IPS-18c (cell line): ENCODE measurements at regions not wholly inside any gene's neighbourhood (a gene's known extent, or its start where the extent isn't known, plus 50 kb on each side); places are given as distances from the start of the nearest gene placed in this dataset.

ENCODE experiments used
- H3K4me3 ChIP-seq: 2 replicates; pipeline ENCODE4 v1.7.0; 2013; ENCODE audit warnings: low read depth, mild to moderate bottlenecking, low read length, moderate library complexity; ENCODE audit not compliant: insufficient read depth
- H3K9me3 ChIP-seq: one replicate; pipeline ENCODE4 v1.6.1; 2013; ENCODE audit warnings: mild to moderate bottlenecking, low read length, moderate library complexity; ENCODE audit not compliant: control insufficient read depth, insufficient read depth

GRCh38 chr14:89603938-89604480 lies 187.0 kb upstream of the FOXN3 start:
- Histone ChIP-seq H3K4me3 (no peak overlapping the region), H3K9me3 (no peaks in the 10 kb centered on the region)

- no peaks in the 10 kb centered on the region for H3K9me3 ChIP-seq
- no peak overlapping the region for H3K4me3 ChIP-seq
Observed at GRCh38 chr14:89600950-89601826, 184.2 kb upstream of the FOXN3 start.

- Histone ChIP-seq H3K4me3 (no peak overlapping the region), H3K9me3 (no peaks in the 10 kb centered on the region)
Observed at GRCh38 chr14:89600029-89600428, 183.0 kb upstream of the FOXN3 start.

DNA sequence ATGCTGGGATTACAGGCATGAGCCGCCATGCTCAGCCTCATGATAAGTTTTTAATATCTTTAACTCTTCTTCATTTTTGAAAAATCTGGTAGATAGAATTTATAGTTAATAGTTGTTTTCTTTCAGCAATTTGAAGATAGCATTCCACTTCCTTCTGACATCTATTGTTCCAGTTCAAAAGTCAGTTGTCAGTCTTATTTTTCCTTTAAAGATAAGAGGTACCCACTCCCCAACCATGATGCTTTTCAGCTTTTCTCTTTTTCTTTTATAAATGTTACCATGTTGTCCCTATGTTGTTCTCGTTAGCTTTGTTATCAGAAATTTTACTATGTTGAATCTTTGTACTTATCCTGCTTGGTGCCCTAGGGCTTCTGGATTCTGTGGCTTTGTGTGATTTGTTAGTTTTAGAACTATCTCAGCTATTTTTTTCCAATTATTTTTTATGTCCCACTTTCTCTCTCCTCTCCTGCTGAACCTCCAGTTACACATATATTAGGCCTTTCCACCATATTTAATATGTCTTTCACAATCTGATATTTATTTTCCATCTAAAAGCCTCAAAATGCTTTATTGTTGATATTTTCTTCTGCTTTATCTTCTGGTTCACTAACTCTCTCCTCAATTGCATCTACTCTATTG lies 181.6 kb upstream of the FOXN3 start:
- no peak overlapping the region for H3K4me3 ChIP-seq
- H3K9me3 ChIP-seq = no peaks in the 10 kb centered on the region

DNA sequence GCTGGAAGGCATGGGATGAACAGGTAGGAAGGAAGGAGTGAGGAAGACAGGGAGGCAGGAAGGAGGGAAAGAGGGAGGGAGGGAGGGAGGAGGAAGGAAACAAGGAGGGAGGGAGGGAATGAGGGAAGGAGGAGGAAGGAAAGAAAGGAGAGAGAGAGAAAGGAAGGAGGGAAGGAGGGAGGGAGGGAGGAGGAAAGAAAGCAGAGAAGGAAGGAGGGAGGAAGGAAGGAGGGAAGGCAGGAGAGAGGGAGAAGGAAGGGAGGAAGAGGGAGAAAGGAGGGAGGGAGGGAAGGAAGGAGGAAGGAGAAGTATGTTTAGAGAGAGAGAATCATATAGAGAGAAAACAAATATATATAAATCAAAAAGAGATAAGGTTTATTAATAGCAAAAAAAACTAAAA lies 175.9 kb upstream of the FOXN3 start:
- no peaks in the 10 kb centered on the region for H3K9me3 ChIP-seq

DNA sequence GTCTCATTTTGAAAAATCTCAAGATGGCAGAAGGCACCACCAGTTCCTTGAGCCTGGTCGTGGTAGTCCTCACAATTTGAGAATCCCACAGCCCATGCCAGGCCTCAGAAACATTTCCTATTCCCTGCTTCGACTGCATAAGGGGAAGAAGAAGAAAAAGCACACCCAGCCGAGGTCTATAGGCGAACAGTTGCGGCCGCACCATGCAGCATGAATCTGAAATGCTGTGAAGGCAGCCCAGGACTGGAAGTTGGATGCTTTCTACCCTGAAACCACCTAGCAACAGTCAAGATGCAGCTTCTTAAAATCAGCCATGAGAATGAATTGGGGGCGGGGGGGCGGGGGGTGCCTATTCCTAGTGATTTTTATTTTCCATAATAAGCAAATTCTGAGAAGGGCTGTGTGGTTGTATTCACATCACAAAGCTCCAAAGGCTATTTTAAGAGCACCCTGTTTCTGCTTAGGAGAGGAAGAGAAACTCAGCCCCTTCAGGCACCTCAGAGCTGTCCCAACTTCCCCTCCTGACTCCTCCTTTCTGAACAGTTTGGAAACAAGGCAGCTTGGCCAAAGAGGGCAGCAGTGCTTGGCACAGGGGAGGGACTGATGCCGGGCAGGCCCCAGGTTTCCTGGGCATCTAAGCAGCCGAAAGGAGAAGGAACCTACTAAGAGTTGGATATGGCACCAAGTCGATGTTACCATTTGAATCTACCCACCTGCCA lies 172.5 kb upstream of the FOXN3 start:
- H3K9me3 ChIP-seq = no peaks in the 10 kb centered on the region
- no peak overlapping the region for H3K4me3 ChIP-seq

More for the DNA sequence above, 175.9 kb upstream of the FOXN3 start:
- no peak overlapping the region for H3K4me3 ChIP-seq

DNA sequence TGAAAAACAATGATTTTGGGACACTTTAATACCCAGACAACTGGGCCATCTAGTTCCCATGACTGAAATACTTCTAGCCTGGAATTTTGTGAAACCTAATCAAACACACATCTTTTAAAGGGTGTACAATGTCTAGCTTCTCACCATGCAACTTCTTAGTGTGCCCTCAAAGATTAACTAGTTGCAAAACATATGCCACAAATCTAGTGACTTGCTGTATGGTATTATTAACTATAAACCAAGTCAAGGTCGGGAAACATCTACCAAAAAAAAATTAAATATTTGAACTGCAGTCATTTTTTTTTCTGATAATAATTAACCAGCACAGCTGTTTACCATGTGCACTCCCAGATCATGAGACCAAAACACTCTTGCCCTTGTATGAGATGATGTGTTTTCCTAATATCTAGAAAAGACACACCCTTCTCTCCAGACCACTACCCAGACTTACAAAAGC lies 171.8 kb upstream of the FOXN3 start:
- Histone ChIP-seq H3K4me3 (no peak overlapping the region), H3K9me3 (no peaks in the 10 kb centered on the region)

DNA sequence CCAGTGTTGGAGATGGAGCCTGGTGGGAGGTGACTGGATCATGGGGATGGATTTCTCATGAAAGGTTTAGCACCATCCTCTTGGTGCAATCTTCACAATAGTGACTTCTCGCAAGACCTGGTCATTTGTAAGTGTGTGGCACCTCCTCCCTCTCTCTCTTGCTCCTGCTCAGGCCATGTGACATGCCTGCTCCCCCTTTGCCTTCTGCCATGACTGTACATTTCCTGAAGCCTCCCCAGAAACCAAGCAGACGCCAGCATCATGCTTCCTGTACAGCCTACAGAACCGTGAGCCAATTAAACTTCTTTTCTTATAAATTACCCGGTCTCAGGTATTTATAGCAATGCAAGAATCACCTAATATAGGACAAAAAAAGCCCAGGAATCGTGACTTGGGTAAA lies 171.0 kb upstream of the FOXN3 start:
- no peak overlapping the region for H3K4me3 ChIP-seq
- no peaks in the 10 kb centered on the region for H3K9me3 ChIP-seq

DNA sequence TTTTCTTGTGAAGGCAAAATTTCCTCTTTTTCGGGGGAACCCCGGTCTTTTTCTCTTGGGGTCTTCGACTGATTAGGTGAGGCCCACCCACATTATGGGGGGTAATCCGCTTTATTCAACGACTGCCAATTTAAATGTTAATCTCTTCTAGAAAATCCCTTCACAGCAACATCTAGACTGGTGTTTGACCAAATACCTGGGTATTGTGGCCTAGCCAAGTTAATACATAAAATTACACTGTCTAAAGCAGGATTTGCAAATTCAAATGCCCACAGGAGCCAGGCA lies 170.0 kb upstream of the FOXN3 start:
- no peaks in the 10 kb centered on the region for H3K9me3 ChIP-seq
- H3K4me3 ChIP-seq = no peak overlapping the region

GRCh38 chr14:89586258-89587135 lies 169.5 kb upstream of the FOXN3 start:
- Histone ChIP-seq H3K9me3 (no peaks in the 10 kb centered on the region), H3K4me3 (no peak overlapping the region)

DNA sequence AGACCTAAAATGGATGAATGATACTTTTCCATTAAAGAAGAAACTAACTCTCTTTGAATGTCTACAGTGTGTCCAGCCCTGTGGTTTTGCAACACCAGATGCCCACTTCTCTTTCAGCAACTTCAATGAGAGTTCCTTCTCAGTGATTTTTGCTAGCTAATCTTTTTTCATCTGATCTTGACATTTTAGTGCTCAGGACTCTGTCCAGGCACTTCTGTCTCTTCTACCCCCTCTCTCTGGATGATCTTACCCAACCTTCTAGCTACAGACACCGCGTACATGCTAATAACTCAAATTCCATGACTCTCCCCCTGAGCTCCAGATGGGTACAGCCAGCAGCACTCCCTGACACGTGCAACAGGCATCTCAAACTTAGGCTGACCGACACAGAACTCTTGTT lies 161.1 kb upstream of the FOXN3 start:
- Histone ChIP-seq H3K9me3 (no peaks in the 10 kb centered on the region), H3K4me3 (no peak overlapping the region)

GRCh38 chr14:89576960-89577359 lies 159.9 kb upstream of the FOXN3 start:
- Histone ChIP-seq H3K9me3 (peaks cover 2% of the 10 kb centered on the region), H3K4me3 (no peak overlapping the region)

DNA sequence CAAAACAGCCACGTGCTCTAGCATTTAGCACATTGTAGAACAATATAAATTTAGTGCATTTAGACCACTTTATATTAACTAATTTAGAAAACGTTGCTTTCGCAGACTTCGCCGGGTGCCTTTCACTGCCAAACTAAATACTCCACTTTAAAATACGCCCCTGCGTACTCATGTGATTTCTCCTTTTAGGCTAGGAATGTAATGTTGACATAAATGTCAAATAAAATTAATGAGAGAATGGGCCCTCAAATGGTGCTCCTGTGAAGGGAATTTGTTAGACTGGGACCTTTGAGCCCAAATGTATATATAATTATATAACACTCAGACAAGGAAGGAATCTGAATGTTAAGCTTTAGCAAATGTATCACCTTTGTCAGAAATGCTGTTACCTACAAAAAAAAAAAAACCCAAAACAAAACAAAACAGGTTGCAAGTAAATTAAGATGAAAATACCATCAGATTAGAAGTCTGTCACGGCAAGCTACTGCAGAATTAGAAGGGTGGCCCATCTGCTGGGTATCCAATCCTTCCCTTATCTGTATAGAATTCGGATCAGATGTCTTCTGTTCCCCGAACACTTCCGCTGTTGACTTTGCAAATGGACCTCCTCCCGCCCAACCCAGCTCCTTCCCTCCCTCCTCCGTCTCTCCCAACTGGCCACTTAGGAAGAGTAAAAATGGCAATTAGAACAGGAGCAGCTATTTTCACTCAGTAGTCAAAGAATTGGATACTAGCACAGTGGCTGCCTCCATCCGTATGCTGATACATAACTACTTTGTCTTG lies 159.3 kb upstream of the FOXN3 start:
- Histone ChIP-seq H3K4me3 (no peak overlapping the region), H3K9me3 (peaks cover 2% of the 10 kb centered on the region)

DNA sequence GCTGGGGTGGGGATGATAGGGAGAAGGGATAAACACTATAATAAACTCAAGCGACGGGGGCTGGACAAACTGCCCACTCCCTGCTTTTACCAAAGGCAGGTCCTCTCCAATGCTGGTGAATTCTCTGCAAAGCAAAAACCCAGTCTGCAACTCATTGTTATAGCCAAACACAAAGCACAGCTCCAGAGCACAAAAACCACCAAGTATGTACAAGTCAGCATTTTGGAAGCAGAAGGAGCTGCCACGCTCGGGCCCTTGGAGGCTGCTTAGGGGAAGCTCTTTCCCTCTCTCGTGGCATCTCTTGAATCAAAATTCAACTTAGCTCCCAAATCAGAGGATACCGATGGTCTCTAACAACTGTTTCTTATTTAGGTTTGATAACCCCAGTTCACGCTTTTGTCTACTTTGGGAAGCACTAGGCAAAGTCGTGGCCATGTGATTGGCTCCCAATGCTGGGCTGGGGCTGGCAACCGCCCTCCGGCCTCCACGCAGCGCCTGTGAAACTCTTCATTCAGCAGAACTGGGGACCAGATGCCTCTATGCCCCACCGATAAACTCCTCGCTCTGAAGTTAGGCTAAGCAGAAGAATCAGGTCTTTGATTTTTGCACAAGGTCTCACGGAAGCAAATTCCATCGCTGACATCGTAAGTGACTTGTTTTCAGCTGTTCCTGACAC lies 158.5 kb upstream of the FOXN3 start:
- H3K4me3 ChIP-seq = no peak overlapping the region
- H3K9me3 ChIP-seq = peaks cover 2% of the 10 kb centered on the region

- no peak overlapping the region for H3K4me3 ChIP-seq
Observed at GRCh38 chr14:89574420-89574819, 157.4 kb upstream of the FOXN3 start.

DNA sequence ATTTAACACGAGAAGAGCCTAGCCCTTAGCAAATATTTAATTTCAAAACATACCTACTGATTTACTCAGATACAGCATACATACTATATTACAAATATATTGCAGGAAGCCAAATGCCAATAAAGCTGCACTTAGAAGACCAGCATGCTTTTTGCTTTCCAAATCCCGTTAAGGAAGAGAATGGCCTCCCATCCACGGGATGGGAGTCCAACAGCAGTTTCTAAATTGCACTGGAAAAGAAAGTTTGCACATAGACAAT lies 156.3 kb upstream of the FOXN3 start:
- no peak overlapping the region for H3K4me3 ChIP-seq
- H3K9me3 ChIP-seq = peaks cover 2% of the 10 kb centered on the region

More at GRCh38 chr14:89574420-89574819, 157.4 kb upstream of the FOXN3 start:
- H3K9me3 ChIP-seq = peaks cover 2% of the 10 kb centered on the region
